DOHH2 (cell line): ENCODE measurements at regions not wholly inside any gene's neighbourhood (a gene's known extent, or its start where the extent isn't known, plus 50 kb on each side); places are given as distances from the start of the nearest gene placed in this dataset.

ENCODE experiments used
- H3F3A ChIP-seq: fragments of 200-600 bp; sonication (generic), shearing (Covaris generic); 2 replicates; pipeline ENCODE4 v1.6.0; 2016; ENCODE audit warnings: antibody characterized with exemption, mild to moderate bottlenecking; ENCODE audit not compliant: control insufficient read depth, insufficient read depth
- H3K27ac ChIP-seq: fragments of 200-600 bp; sonication (generic); 2 replicates; pipeline ENCODE4 v1.5.1; 2014; ENCODE audit warnings: low read depth, mild to moderate bottlenecking, low read length, moderate library complexity
- H3K27me3 ChIP-seq: fragments of 200-600 bp; sonication (generic); 2 replicates; pipeline ENCODE4 v1.6.1; 2014; ENCODE audit warnings: mild to moderate bottlenecking, low read length, mixed read lengths; ENCODE audit not compliant: control insufficient read depth
- H3K36me3 ChIP-seq: fragments of 200-600 bp; sonication (generic); 2 replicates; pipeline ENCODE4 v1.6.1; 2014; ENCODE audit warnings: mild to moderate bottlenecking, low read length, moderate library complexity, mixed read lengths; ENCODE audit not compliant: control insufficient read depth
- H3K4me1 ChIP-seq: fragments of 200-600 bp; sonication (generic); 2 replicates; pipeline ENCODE4 v1.6.1; 2014; ENCODE audit warnings: mild to moderate bottlenecking, low read length, mixed read lengths; ENCODE audit not compliant: control insufficient read depth
- H3K4me2 ChIP-seq: fragments of 200-600 bp; sonication (generic); 2 replicates; pipeline ENCODE4 v1.6.0; 2014; ENCODE audit warnings: mild to moderate bottlenecking, low read length, moderate library complexity
- H3K4me3 ChIP-seq: fragments of 200-600 bp; sonication (generic); 2 replicates; pipeline ENCODE4 v1.5.1; 2014; ENCODE audit warnings: mild to moderate bottlenecking, low read length, mixed read lengths
- H3K79me2 ChIP-seq: fragments of 200-600 bp; sonication (generic); 2 replicates; pipeline ENCODE4 v1.6.1; 2014; ENCODE audit warnings: mild to moderate bottlenecking, low read length, mixed read lengths; ENCODE audit not compliant: control insufficient read depth
- H3K9me2 ChIP-seq: fragments of 200-600 bp; sonication (generic); replicated peaks from 2 replicates; pipeline ENCODE4 v1.6.1; 2014; ENCODE audit warnings: mild to moderate bottlenecking, low read length, mixed read lengths; ENCODE audit not compliant: control insufficient read depth
- H3K9me3 ChIP-seq: fragments of 200-600 bp; sonication (generic); 2 replicates; pipeline ENCODE4 v1.6.1; 2014; ENCODE audit warnings: antibody characterized with exemption, low read length, mixed read lengths; ENCODE audit not compliant: control insufficient read depth, insufficient read depth
- H4K20me1 ChIP-seq: fragments of 200-600 bp; sonication (generic); 2 replicates; pipeline ENCODE4 v1.6.0; 2014; ENCODE audit warnings: low read depth, mild to moderate bottlenecking, antibody characterized with exemption, low read length, moderate library complexity; ENCODE audit not compliant: control insufficient read depth, insufficient read depth
- CTCF ChIP-seq: fragments of 200-600 bp; sonication (generic); IDR thresholded peaks from one replicate; pipeline ENCODE4 v1.5.1; 2014; ENCODE audit warnings: antibody characterized with exemption, mild to moderate bottlenecking, low read depth, low read length; ENCODE audit not compliant: poor library complexity, severe bottlenecking
- EZH2phosphoT487 ChIP-seq: fragments of 200-600 bp; sonication (generic); IDR thresholded peaks from 2 replicates; pipeline ENCODE4 v1.6.1; 2017; ENCODE audit warnings: borderline replicate concordance, mild to moderate bottlenecking, antibody characterized with exemption, low read length, moderate library complexity, mixed read lengths

DNA sequence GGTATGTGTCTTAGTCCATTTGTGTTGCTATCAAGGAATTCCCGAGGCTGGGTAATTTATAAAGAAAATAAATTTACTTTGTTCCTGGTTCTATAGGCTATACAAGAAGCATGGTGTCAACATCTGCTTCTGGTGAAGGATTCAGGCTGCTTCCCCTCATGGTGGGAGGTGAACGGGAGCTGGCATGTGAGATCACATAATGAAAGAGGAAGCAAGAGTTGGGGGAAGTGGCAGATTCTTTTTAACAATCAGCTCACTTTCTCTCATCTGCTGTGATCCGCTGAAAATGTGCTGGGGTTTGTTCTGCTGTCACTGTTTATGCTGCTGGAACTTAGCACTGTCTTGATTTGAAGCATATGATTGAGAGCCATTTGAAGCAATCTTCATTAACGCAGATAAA lies 730.0 kb upstream of the SORCS1 start:
- no peaks in the 10 kb centered on the region for H4K20me1 ChIP-seq
- no peaks in the 10 kb centered on the region for H3K9me3 ChIP-seq
- no peaks in the 10 kb centered on the region for H3K9me2 ChIP-seq
- H3K4me1 ChIP-seq, result no peaks in the 10 kb centered on the region
- H3K27me3 ChIP-seq, result no peaks in the 10 kb centered on the region
- TF ChIP-seq CTCF (no peak), EZH2phosphoT487 (no peak)
- H3K4me2 ChIP-seq, result no peak overlapping the region
- no peak overlapping the region for H3K4me3 ChIP-seq
- H3K36me3 ChIP-seq, result no peaks in the 10 kb centered on the region
- H3K27ac ChIP-seq, result no peak overlapping the region
- no peaks in the 10 kb centered on the region for H3K79me2 ChIP-seq
- no peaks in the 10 kb centered on the region for H3F3A ChIP-seq

DNA sequence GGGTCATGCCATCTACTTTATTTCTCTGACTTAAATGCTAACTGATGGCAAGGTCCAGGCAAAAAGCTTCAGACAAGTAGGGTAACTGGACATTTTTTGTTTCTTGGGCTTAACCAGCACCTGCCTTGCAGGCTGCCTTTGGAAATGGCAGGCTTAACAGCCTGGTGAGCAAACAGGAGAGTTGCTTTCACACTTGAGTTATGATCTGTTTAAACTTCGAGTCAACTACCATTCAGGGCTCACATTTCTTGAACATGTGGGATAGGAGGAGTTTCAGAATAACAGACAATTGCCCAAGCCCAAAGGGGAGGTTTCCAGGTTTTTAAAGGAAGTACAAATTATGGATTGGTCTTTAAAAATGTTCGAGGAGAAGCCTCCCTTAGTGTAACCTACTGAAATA lies 724.6 kb upstream of the SORCS1 start:
- no peaks in the 10 kb centered on the region for H3F3A ChIP-seq
- H3K27ac ChIP-seq, result no peak overlapping the region
- TF ChIP-seq EZH2phosphoT487 (no peak), CTCF (no peak)
- H4K20me1 ChIP-seq, result no peaks in the 10 kb centered on the region
- no peaks in the 10 kb centered on the region for H3K9me2 ChIP-seq
- no peak overlapping the region for H3K4me2 ChIP-seq
- H3K9me3 ChIP-seq, result no peaks in the 10 kb centered on the region
- H3K27me3 ChIP-seq, result no peaks in the 10 kb centered on the region
- no peaks in the 10 kb centered on the region for H3K36me3 ChIP-seq
- no peak overlapping the region for H3K4me3 ChIP-seq
- H3K79me2 ChIP-seq, result no peaks in the 10 kb centered on the region
- no peaks in the 10 kb centered on the region for H3K4me1 ChIP-seq

DNA sequence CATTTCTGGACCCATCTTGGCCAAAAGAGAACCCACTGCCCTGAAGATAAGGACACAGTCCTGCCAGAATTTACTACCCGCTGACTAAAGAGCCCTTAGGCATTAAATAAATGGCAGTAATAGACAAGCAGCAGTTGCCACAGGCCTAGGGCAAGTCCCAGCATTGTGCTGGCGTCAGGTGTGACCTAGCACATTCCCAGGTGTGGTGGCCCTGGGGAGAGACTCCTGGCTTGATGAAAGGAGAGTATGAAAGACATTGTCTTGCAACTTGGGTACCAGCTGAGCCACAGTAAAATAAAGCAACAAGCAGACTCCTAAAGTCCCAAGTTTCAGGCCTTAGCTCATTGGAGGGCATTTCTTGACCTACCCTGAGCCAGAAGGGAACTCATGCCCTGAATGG lies 715.7 kb upstream of the SORCS1 start:
- Histone ChIP-seq H3K9me2 (no peaks in the 10 kb centered on the region), H3K36me3 (no peaks in the 10 kb centered on the region), H3F3A (no peaks in the 10 kb centered on the region)

More for the DNA sequence above, 715.7 kb upstream of the SORCS1 start:
- Histone ChIP-seq H3K4me1 (no peaks in the 10 kb centered on the region), H3K79me2 (no peaks in the 10 kb centered on the region), H3K9me3 (no peaks in the 10 kb centered on the region), H3K27ac (no peak overlapping the region), H3K4me3 (no peak overlapping the region), H3K4me2 (no peak overlapping the region), H4K20me1 (no peaks in the 10 kb centered on the region), H3K27me3 (no peaks in the 10 kb centered on the region)
- TF ChIP-seq EZH2phosphoT487, result no peak
- no peak for TF ChIP-seq CTCF
